Osteocyte (in vitro differentiated cells): ENCODE measurements at regions not wholly inside any gene's neighbourhood (a gene's known extent, or its start where the extent isn't known, plus 50 kb on each side); places are given as distances from the start of the nearest gene placed in this dataset.

ENCODE experiments used
- DNase-seq: peaks from one replicate; pipeline ENCODE4 v3.0.0; 2021; ENCODE audit warnings: mixed read lengths; ENCODE audit not compliant: unreplicated experiment; ENCODE audit errors: extremely low spot score
- H3K27ac Mint-ChIP-seq: one replicate; pipeline ENCODE4 v1.8.0; 2021; ENCODE audit warnings: mild to moderate bottlenecking, mixed read lengths; ENCODE audit not compliant: unreplicated experiment
- H3K27me3 Mint-ChIP-seq: one replicate; pipeline ENCODE4 v1.8.0; 2021; ENCODE audit warnings: mixed read lengths; ENCODE audit not compliant: unreplicated experiment
- H3K36me3 Mint-ChIP-seq: one replicate; pipeline ENCODE4 v1.8.0; 2021; ENCODE audit warnings: mixed read lengths; ENCODE audit not compliant: unreplicated experiment
- H3K4me1 Mint-ChIP-seq: one replicate; pipeline ENCODE4 v1.8.0; 2021; ENCODE audit warnings: mixed read lengths; ENCODE audit not compliant: unreplicated experiment
- H3K4me3 Mint-ChIP-seq: one replicate; pipeline ENCODE4 v1.8.0; 2021; ENCODE audit warnings: mild to moderate bottlenecking, moderate library complexity, mixed read lengths; ENCODE audit not compliant: unreplicated experiment
- H3K9me3 Mint-ChIP-seq: one replicate; pipeline ENCODE4 v1.8.0; 2021; ENCODE audit warnings: mixed read lengths; ENCODE audit not compliant: unreplicated experiment
- TF ChIP-seq, protein P1 (sequence below): fragments of 200-600 bp; sonication (generic); IDR thresholded peaks from 2 replicates; pipeline ENCODE4 v1.5.0; 2021; ENCODE audit warnings: antibody characterized with exemption, mild to moderate bottlenecking, moderate library complexity

DNA sequence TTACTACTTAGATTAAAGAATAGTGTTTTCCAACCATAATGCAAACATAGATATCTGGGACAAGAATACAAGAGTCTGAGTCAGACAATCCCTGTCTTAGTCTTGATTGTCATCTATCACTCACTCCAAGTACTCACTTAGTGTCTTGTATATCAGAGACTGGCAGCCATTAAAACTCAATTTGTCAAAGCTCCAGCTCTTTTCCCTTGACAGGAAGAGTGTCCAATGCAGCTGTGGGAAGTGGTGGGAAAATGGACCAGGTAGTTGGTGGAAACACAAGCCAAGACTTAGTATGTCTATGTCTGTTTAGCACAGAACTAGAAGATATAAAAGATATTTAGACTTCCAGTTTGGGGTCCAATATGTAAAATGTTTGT lies 271.6 kb upstream of the CLEC14A start:
- H3K9me3 Mint-ChIP-seq = no peaks in the 10 kb centered on the region
- H3K36me3 Mint-ChIP-seq = no peaks in the 10 kb centered on the region
- H3K27me3 Mint-ChIP-seq = no peaks in the 10 kb centered on the region
- no peak overlapping the region for H3K4me3 Mint-ChIP-seq
- TF ChIP-seq, protein P1, sequence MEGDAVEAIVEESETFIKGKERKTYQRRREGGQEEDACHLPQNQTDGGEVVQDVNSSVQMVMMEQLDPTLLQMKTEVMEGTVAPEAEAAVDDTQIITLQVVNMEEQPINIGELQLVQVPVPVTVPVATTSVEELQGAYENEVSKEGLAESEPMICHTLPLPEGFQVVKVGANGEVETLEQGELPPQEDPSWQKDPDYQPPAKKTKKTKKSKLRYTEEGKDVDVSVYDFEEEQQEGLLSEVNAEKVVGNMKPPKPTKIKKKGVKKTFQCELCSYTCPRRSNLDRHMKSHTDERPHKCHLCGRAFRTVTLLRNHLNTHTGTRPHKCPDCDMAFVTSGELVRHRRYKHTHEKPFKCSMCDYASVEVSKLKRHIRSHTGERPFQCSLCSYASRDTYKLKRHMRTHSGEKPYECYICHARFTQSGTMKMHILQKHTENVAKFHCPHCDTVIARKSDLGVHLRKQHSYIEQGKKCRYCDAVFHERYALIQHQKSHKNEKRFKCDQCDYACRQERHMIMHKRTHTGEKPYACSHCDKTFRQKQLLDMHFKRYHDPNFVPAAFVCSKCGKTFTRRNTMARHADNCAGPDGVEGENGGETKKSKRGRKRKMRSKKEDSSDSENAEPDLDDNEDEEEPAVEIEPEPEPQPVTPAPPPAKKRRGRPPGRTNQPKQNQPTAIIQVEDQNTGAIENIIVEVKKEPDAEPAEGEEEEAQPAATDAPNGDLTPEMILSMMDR = no peak
- no peaks in the 10 kb centered on the region for H3K4me1 Mint-ChIP-seq
- H3K27ac Mint-ChIP-seq = no peak overlapping the region
- DNase-seq = no peak

- Mint-ChIP-seq H3K27ac (no peak overlapping the region), H3K36me3 (no peaks in the 10 kb centered on the region), H3K4me3 (no peak overlapping the region), H3K4me1 (no peaks in the 10 kb centered on the region), H3K27me3 (no peaks in the 10 kb centered on the region), H3K9me3 (no peaks in the 10 kb centered on the region)
- no peak for DNase-seq
- TF ChIP-seq, protein P1 = no peak
Observed at GRCh38 chr14:38526826-38527501, 271.1 kb upstream of the CLEC14A start.

GRCh38 chr14:38524636-38525509 lies 269.0 kb upstream of the CLEC14A start:
- Mint-ChIP-seq H3K9me3 (no peaks in the 10 kb centered on the region), H3K4me3 (no peak overlapping the region), H3K4me1 (no peaks in the 10 kb centered on the region), H3K27ac (no peak overlapping the region), H3K27me3 (no peaks in the 10 kb centered on the region), H3K36me3 (no peaks in the 10 kb centered on the region)
- DNase-seq = no peak
- TF ChIP-seq, protein P1 = no peak

DNA sequence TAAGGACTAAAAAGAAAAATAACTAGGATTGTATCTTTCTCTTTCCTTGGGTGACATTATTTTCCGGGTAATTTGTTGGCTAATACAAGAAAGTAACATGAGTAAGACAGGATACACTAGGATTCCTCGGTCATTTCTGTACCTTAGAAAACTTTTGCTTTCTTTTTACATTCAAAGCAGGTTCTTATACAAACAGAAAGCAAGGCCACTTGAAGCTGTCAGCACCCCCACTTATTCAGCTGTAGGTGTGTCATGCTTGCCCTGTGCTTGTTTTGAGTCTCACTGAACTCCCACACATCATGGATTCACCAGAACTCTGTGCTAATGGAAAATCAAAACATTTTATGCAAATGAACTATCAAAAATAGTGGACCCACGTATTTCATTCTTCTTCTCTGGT lies 266.8 kb upstream of the CLEC14A start:
- Mint-ChIP-seq H3K27me3 (no peaks in the 10 kb centered on the region), H3K9me3 (no peaks in the 10 kb centered on the region), H3K4me3 (no peak overlapping the region), H3K36me3 (no peaks in the 10 kb centered on the region), H3K4me1 (no peaks in the 10 kb centered on the region), H3K27ac (no peak overlapping the region)
- no peak for DNase-seq
- TF ChIP-seq, protein P1 = no peak

DNA sequence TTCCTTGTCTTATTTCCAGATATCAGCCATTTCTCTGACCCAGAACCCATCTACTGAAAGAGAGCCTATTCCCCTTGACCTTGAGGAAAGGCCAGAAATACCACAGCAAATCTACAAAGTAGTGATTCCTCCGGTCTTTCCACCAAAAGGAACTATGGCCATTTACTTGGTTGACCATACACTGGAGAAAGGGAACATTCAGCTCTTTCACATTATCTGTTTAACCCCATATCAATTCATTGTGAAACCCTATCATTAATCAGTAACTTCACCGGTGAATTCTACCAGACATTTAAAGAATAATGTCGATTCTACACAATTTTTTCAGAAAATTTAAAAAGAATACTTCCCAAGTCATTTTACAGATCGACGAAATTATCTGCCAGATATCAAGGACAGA lies 265.7 kb upstream of the CLEC14A start:
- DNase-seq = no peak
- Mint-ChIP-seq H3K27me3 (no peaks in the 10 kb centered on the region), H3K36me3 (no peaks in the 10 kb centered on the region), H3K9me3 (no peaks in the 10 kb centered on the region), H3K27ac (no peak overlapping the region), H3K4me1 (no peaks in the 10 kb centered on the region), H3K4me3 (no peak overlapping the region)
- TF ChIP-seq, protein P1 = no peak
